Osteoblast (primary cell): ENCODE measurements at regions not wholly inside any gene's neighbourhood (a gene's known extent, or its start where the extent isn't known, plus 50 kb on each side); places are given as distances from the start of the nearest gene placed in this dataset.

ENCODE experiments used
- DNase-seq: peaks from one replicate; pipeline ENCODE4 v3.0.0; 2011; ENCODE audit warnings: low spot score, mixed read lengths; ENCODE audit not compliant: insufficient read length; ENCODE audit errors: missing footprints
- H2AFZ ChIP-seq: 2 replicates; pipeline ENCODE4 v1.6.0; 2011; ENCODE audit warnings: mild to moderate bottlenecking, low read length
- H3K27ac ChIP-seq: 2 replicates; pipeline ENCODE4 v1.5.1; 2011; ENCODE audit warnings: mild to moderate bottlenecking, low read depth, low read length, moderate library complexity
- H3K27me3 ChIP-seq: 2 replicates; pipeline ENCODE4 v1.6.0; 2012; ENCODE audit warnings: mild to moderate bottlenecking, control low read depth, inconsistent platforms, low read length, moderate library complexity; ENCODE audit not compliant: insufficient read depth
- H3K36me3 ChIP-seq: 2 replicates; pipeline ENCODE4 v1.5.1; 2011; ENCODE audit warnings: mild to moderate bottlenecking, low read length, control low read depth, moderate library complexity; ENCODE audit not compliant: insufficient read depth
- H3K4me1 ChIP-seq: 2 replicates; pipeline ENCODE4 v1.5.1; 2011; ENCODE audit warnings: mild to moderate bottlenecking, low read length, control low read depth, moderate library complexity; ENCODE audit not compliant: insufficient read depth
- H3K4me2 ChIP-seq: 2 replicates; pipeline ENCODE4 v1.6.0; 2011; ENCODE audit warnings: mild to moderate bottlenecking, low read length; ENCODE audit not compliant: insufficient read depth
- H3K4me3 ChIP-seq: fragments of 200-600 bp; sonication (generic); 3 replicates; pipeline ENCODE4 v1.5.1; 2012; ENCODE audit warnings: mild to moderate bottlenecking, low read length, inconsistent platforms; ENCODE audit not compliant: insufficient read depth
- H3K79me2 ChIP-seq: 2 replicates; pipeline ENCODE4 v1.6.0; 2012; ENCODE audit warnings: mild to moderate bottlenecking, low read length, control low read depth, inconsistent platforms; ENCODE audit not compliant: insufficient read depth
- H3K9me3 ChIP-seq: 2 replicates; pipeline ENCODE4 v1.5.1; 2011; ENCODE audit warnings: low read depth, low read length, control low read depth
- H4K20me1 ChIP-seq: 2 replicates; pipeline ENCODE4 v1.6.0; 2012; ENCODE audit warnings: mild to moderate bottlenecking, low read length, control low read depth; ENCODE audit not compliant: insufficient read depth
- CTCF ChIP-seq: IDR thresholded peaks from 2 replicates; pipeline ENCODE4 v1.5.1; 2011; ENCODE audit warnings: mild to moderate bottlenecking, low read depth, low read length, moderate library complexity; ENCODE audit errors: extremely low read depth

DNA sequence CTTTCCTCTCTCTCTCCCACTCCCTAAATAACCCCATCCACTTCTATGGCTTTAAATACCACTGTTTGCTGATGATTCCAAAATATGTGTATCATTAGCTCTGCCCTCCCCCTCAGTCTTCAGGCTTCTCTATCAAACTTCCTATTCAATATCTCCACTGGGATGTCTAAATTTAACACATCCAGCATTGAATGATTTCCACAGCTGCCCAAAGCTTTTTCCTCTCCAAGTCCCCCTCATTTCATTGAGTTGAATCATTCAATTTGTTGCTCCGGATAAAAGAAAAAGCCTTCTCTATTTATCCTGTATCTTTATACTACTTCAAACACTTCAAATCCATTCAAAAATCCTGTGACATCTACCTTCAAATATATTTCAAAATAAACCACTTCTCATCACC is 225.0 kb downstream of the SEC16B start:
- DNase-seq = no peak
- H3K27me3 ChIP-seq = no peaks in the 10 kb centered on the region
- H3K4me3 ChIP-seq = no peak overlapping the region
- no peaks in the 10 kb centered on the region for H3K79me2 ChIP-seq
- H3K9me3 ChIP-seq = no peaks in the 10 kb centered on the region
- no peak overlapping the region for H3K27ac ChIP-seq
- H3K4me2 ChIP-seq = no peak overlapping the region
- H3K36me3 ChIP-seq = no peaks in the 10 kb centered on the region
- no peaks in the 10 kb centered on the region for H3K4me1 ChIP-seq
- H4K20me1 ChIP-seq = no peaks in the 10 kb centered on the region
- H2AFZ ChIP-seq = no peak overlapping the region
- TF ChIP-seq CTCF = no peak

DNA sequence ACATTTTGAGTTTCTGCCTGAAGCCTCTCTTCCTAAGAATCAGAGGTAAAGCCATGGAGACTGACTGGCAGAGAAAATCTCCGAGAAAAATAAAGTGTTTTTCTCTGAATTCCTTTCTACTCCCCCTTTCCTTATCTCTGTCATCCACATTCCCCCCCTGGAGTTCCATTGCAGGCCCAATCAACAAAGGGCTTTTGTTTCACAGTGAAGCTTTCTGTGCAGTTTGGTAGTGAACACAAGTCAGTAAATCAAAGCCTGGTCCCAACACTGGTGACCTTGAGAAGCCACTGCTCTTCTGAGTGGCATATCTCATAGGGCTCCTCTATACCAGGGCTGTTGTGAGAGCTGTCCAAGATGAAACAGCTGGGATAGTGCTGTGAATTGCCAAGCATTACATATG is 228.4 kb downstream of the SEC16B start:
- H3K4me3 ChIP-seq = no peak overlapping the region
- DNase-seq = no peak
- no peak overlapping the region for H3K27ac ChIP-seq
- no peaks in the 10 kb centered on the region for H3K27me3 ChIP-seq
- H3K36me3 ChIP-seq = no peaks in the 10 kb centered on the region
- H2AFZ ChIP-seq = no peak overlapping the region
- no peaks in the 10 kb centered on the region for H3K9me3 ChIP-seq
- TF ChIP-seq CTCF = no peak
- H3K4me2 ChIP-seq = no peak overlapping the region
- H4K20me1 ChIP-seq = no peaks in the 10 kb centered on the region
- no peaks in the 10 kb centered on the region for H3K4me1 ChIP-seq
- no peaks in the 10 kb centered on the region for H3K79me2 ChIP-seq

DNA sequence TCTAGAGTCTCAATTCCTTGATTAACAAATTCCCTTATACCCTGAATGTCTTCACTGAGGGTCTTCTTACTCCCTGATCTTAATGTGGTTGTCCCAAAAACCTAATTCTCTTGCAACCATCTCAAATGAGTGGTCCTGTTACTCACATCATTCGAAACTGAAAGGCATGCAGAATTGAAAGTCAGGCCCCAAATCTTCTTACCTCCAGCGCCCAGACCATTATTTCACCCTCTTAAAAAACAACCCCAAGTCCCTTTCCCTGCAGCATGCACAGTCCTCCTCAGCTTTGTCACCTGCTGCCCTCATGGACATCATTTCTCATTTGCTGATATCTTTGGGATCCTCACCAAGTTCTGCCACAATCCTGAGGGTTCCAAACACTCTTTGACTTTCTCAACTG is 230.1 kb downstream of the SEC16B start:
- no peaks in the 10 kb centered on the region for H3K79me2 ChIP-seq
- no peaks in the 10 kb centered on the region for H3K4me1 ChIP-seq
- H2AFZ ChIP-seq = no peak overlapping the region
- no peaks in the 10 kb centered on the region for H3K36me3 ChIP-seq
- no peaks in the 10 kb centered on the region for H3K9me3 ChIP-seq
- H3K27ac ChIP-seq = no peak overlapping the region
- TF ChIP-seq CTCF = no peak
- no peak for DNase-seq
- H3K4me2 ChIP-seq = no peak overlapping the region
- no peaks in the 10 kb centered on the region for H4K20me1 ChIP-seq
- no peaks in the 10 kb centered on the region for H3K27me3 ChIP-seq
- H3K4me3 ChIP-seq = no peak overlapping the region

DNA sequence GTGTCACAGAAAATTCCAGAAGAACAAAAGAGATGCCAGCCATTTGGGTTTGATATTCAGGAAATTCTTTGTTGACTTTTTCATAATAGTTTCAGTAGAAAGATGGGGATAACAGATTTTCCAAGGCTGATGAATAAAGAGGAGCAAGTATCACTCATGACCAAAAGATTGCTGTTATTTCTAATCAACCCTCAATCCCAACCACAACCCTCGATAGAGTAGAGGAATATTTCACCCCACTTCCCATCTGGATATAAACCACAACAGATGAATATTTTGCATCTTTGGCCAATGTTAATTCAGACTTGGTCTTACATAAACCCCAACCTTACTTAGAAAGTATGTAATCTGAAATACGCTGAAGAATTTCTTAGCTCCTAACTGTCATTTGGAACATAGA is 232.4 kb downstream of the SEC16B start:
- H3K4me1 ChIP-seq = no peaks in the 10 kb centered on the region
- H3K79me2 ChIP-seq = no peaks in the 10 kb centered on the region
- H3K4me3 ChIP-seq = no peak overlapping the region
- DNase-seq = no peak
- H3K9me3 ChIP-seq = no peaks in the 10 kb centered on the region
- no peaks in the 10 kb centered on the region for H3K27me3 ChIP-seq
- no peak for TF ChIP-seq CTCF
- H2AFZ ChIP-seq = no peak overlapping the region
- no peak overlapping the region for H3K27ac ChIP-seq
- H3K36me3 ChIP-seq = no peaks in the 10 kb centered on the region
- H4K20me1 ChIP-seq = no peaks in the 10 kb centered on the region
- no peak overlapping the region for H3K4me2 ChIP-seq
